Chondrocyte (in vitro differentiated cells): ENCODE measurements at regions not wholly inside any gene's neighbourhood (a gene's known extent, or its start where the extent isn't known, plus 50 kb on each side); places are given as distances from the start of the nearest gene placed in this dataset.

ENCODE experiments used
- DNase-seq: peaks from one replicate; pipeline ENCODE4 v3.0.0; 2021; ENCODE audit warnings: mixed read lengths, low spot score
- H3K27ac Mint-ChIP-seq: one replicate; pipeline ENCODE4 v1.8.0; 2021; ENCODE audit warnings: mild to moderate bottlenecking, moderate library complexity, mixed read lengths; ENCODE audit not compliant: unreplicated experiment
- H3K27me3 Mint-ChIP-seq: 2 replicates; pipeline ENCODE4 v1.8.0; 2021; ENCODE audit warnings: low read depth, mixed read lengths
- H3K36me3 Mint-ChIP-seq: 2 replicates; pipeline ENCODE4 v1.8.0; 2021; ENCODE audit warnings: low read depth, mixed read lengths
- H3K4me1 Mint-ChIP-seq: 2 replicates; pipeline ENCODE4 v1.8.0; 2021; ENCODE audit warnings: low read depth, mild to moderate bottlenecking, mixed read lengths
- H3K4me3 Mint-ChIP-seq: one replicate; pipeline ENCODE4 v1.8.0; 2021; ENCODE audit warnings: mild to moderate bottlenecking, moderate library complexity, mixed read lengths; ENCODE audit not compliant: unreplicated experiment
- H3K9me3 Mint-ChIP-seq: 2 replicates; pipeline ENCODE4 v1.8.0; 2021; ENCODE audit warnings: low read depth, mixed read lengths
- CTCF ChIP-seq: fragments of 200-600 bp; sonication (generic); IDR thresholded peaks from 2 replicates; pipeline ENCODE4 v1.5.0; 2021; ENCODE audit warnings: antibody characterized with exemption, mild to moderate bottlenecking, moderate library complexity

- H3K4me3 Mint-ChIP-seq = no peak overlapping the region
- no peaks in the 10 kb centered on the region for H3K36me3 Mint-ChIP-seq
- no peaks in the 10 kb centered on the region for H3K9me3 Mint-ChIP-seq
- TF ChIP-seq CTCF = no peak
- DNase-seq = no peak
- H3K27me3 Mint-ChIP-seq = no peaks in the 10 kb centered on the region
- peaks cover 18% of the 10 kb centered on the region for H3K4me1 Mint-ChIP-seq
- H3K27ac Mint-ChIP-seq = no peak overlapping the region
These were observed 64.9 kb upstream of the C15orf39 start for GRCh38 chr15:75136758-75137157.

GRCh38 chr15:75138016-75138999 lies 63.4 kb upstream of the C15orf39 start:
- Mint-ChIP-seq H3K4me3 (peak overlapping the region; percentile 15), H3K27ac (peak overlapping the region; percentile 74), H3K36me3 (peaks cover 4% of the 10 kb centered on the region), H3K9me3 (peaks cover 12% of the 10 kb centered on the region), H3K4me1 (peaks cover 18% of the 10 kb centered on the region), H3K27me3 (no peaks in the 10 kb centered on the region)
- no peak for DNase-seq
- no peak for TF ChIP-seq CTCF

GRCh38 chr15:75140080-75140879 lies 61.4 kb upstream of the C15orf39 start:
- H3K4me3 Mint-ChIP-seq = no peak overlapping the region
- no peak for DNase-seq
- H3K9me3 Mint-ChIP-seq = peaks cover 15% of the 10 kb centered on the region
- peaks cover 4% of the 10 kb centered on the region for H3K36me3 Mint-ChIP-seq
- H3K4me1 Mint-ChIP-seq = peaks cover 18% of the 10 kb centered on the region
- no peaks in the 10 kb centered on the region for H3K27me3 Mint-ChIP-seq
- H3K27ac Mint-ChIP-seq = no peak overlapping the region
- no peak for TF ChIP-seq CTCF

DNA sequence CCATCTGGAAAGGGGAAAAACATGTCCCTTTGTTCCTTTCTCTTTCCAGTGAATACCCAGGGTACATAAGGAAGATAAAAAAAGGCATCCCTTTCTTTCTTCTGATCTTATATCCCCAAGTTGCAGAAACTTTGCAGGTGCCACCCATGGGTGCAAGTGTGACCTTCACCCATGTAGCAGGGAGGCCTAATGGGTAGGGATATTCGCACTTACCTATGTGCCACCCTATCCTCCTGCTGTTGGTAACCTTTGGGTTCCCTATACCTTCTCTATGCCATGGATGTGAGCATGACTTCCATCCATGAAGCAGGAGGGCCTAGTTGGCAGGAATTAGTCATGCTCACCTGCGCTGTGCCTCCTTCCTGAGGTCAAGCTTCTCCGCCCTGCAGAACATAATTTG lies 59.2 kb upstream of the C15orf39 start:
- H3K36me3 Mint-ChIP-seq = peaks cover 4% of the 10 kb centered on the region
- H3K4me1 Mint-ChIP-seq = peaks cover 18% of the 10 kb centered on the region
- no peaks in the 10 kb centered on the region for H3K27me3 Mint-ChIP-seq
- H3K27ac Mint-ChIP-seq = no peak overlapping the region
- H3K4me3 Mint-ChIP-seq = no peak overlapping the region
- no peak for DNase-seq
- H3K9me3 Mint-ChIP-seq = peaks cover 15% of the 10 kb centered on the region
- no peak for TF ChIP-seq CTCF

DNA sequence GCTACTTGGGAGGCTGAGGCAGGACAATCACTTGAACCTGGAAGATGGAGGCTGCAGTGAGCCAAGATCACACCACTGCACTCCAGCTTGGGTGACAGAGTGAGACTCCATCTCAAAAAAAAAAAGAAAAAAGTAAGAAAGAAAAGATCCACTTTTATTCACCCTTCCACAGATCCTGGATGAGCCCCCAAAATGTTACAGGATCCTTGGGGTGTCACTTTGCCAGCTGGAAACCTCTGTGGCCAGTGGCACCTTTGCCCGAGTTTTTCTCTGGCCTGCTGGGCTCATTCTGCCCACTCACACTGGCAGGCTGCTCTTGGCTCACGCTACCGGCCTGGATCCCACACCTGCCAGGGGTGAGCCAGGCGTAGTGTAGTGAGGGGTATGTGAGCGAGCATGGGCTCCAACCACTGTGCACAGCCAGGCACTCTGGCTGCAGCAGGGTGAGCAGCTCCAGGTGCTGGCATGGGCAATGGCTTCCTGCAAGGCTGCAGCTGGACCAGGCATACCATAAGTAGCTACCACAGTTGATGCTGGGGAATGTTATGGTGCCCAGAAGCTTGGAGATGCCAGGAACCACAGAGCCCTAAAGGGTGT lies 57.8 kb upstream of the C15orf39 start:
- no peak for DNase-seq
- TF ChIP-seq CTCF = no peak
- H3K4me3 Mint-ChIP-seq = no peak overlapping the region
- peaks cover 4% of the 10 kb centered on the region for H3K36me3 Mint-ChIP-seq
- no peak overlapping the region for H3K27ac Mint-ChIP-seq
- H3K9me3 Mint-ChIP-seq = peaks cover 15% of the 10 kb centered on the region
- peaks cover 6% of the 10 kb centered on the region for H3K4me1 Mint-ChIP-seq
- no peaks in the 10 kb centered on the region for H3K27me3 Mint-ChIP-seq
